A172 (cell line): ENCODE measurements at regions not wholly inside any gene's neighbourhood (a gene's known extent, or its start where the extent isn't known, plus 50 kb on each side); places are given as distances from the start of the nearest gene placed in this dataset.
A peak's percentile ranks its signal among the peaks of the same experiment; 100 is the strongest.
"Not testable (repeated sequence)": the region's sequence is repeated elsewhere in the genome, so short reads cannot be mapped to it uniquely, and the experiment has no call there.

Experiments
- DNase-seq: peaks from one replicate; pipeline ENCODE4 v3.0.0-alpha.2; 2015; ENCODE audit warnings: low spot score

DNA sequence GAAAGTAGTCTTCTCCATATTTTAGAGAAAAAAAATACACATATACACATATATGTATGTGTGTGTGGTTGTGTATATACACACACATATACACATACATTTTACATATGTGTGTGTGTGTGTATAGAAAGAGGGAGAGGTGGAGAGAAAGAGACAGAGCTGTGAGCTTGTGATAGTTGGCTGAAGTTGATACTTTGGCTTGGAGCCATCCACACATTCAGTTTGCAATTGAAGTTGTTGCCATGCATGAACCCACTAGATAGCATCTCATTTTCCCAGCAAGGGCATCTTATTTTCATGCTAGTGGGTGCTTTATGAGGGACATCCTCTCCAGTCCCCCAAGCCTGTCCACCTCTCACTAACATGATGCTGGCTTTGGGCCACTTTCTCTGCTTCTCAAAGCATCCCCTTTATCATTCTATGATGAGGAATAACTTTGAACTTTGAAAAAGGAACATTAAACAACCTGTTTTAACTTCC, 228.6 kb downstream of the ZNF621 start:
- DNase-seq: no peak

DNA sequence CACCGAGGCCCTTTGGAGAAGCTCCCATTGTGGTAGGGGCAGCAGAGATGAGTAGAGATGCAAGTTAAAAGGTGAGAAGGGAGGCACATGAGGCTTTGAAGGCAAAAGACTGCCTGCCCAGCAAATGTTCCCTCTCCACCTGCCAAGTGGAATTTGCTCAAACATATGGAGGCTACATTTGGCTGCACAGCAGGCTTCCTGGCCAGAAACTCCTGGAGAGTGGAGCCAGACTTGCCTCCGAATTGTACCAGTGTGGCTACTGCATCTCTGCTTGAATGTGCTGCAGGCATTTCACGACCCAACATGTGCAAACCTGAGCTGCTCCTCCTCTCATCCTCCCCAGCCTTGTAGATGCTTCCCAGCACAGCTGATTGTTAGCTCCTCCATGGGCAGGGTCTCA, 229.2 kb downstream of the ZNF621 start:
- DNase-seq: no peak

DNA sequence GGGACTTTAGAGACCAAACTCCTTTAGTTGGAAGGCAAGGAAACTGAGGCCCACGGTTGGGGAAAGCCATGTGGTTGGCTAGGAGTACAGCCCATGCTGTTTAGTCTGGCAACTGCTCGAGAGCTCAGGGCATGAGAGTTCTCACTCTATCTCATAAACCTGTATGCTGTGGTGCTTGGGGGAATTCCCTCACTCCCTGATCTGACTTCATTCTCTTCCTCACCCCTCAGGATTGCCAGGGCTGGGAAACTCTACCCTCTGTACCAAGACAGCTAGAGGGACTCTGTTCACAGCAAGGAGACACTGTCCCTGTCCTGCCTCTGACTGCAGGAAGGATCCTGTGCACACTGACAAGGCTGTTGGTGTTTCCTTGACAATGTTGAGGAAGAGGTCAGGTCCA, 230.2 kb downstream of the ZNF621 start:
- DNase-seq: no peak

DNA sequence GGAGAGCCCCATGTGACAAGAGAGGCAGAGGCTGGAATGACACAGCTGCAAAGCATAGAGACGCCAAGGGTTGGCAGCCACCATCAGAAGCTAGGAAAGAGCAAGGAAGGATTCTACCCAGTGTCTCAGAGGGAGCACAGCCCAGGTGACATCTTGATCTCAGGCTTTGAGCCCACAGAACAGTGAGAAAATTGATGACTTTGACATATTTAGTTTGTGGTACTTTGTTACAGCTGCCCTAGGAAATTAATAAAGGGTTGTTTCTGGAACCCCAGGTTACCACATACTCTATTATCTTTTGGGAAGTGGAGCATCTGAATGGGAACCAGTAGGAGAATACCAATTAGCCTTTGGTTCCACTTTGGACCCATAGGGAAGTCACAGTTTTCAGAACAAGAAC, 231.7 kb downstream of the ZNF621 start:
- no peak for DNase-seq

DNA sequence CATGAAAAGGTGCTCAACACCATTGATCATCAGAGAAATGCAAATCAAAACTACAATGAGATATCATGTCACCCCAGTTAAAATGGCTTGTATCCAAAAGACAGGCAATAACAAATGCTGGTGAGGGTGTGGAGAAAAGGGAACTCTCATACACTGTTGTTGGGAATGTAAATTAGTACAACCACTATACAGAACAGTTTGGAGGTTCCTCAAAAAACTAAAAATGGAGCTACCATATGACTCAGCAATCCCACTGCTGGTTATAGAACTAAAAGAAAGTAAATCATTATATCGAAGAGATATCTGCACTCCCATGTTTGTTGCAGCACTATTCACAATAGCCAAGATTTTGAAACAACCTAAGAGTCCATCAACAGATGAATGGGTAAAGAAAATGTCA, 238.0 kb downstream of the ZNF621 start:
- DNase-seq: not testable (repeated sequence)

DNA sequence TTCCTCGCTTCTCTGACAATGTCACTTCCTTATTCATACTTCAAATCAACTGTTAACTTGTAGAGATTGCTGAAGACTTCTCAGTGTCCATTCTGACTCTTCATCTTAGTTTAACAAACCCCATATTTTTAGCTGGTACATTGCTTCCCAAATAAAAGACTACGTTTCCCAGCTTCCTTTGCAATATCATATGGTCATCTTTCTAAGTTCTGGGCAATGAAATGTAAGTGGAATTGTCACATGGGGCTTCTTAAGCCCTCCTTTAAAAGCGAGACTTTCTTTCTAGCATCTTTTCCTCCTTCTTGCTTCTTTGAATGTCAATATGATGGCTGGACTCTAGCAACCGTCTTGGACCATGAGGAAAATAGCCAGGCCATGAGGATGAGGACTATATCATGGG, 239.0 kb downstream of the ZNF621 start:
- DNase-seq: no peak

DNA sequence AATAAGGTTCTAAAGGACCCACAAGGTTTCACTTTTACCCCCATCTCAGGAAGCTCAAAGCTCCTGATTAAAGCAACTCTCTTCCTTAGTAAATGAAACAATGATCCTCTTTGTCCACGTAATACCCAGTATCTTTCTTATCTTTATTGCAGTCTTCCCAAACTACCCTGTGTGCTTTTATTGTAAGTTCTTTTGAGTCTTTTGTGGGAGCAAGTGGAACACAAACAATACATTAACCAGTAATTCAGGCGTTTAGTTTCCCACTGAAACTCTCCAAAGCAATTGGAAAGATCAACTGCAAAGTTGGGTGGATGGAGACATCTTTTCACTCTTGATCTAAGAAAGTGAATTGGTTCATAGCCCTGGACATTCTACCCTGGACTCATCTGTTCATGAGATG, 240.0 kb downstream of the ZNF621 start:
- no peak for DNase-seq

DNA sequence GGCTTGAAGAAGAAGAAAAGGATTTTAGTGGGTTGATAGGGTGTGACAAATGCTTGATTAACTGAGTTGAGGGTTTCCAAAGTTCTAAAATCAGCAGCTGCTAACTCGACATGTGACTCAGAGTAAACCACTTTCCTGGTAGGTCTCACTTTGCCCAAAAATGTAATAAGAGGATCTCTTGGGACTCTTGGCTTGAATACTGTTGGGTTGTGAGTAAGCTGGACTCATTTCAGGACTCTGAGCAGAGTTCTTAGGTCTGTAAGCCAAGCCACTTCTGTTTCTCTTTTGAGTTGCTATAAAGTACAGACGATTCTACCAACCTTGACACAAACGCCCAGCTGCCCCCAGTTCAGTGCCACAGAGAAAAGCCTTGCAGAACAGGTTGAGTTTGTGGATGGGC, 241.1 kb downstream of the ZNF621 start:
- DNase-seq: no peak

DNA sequence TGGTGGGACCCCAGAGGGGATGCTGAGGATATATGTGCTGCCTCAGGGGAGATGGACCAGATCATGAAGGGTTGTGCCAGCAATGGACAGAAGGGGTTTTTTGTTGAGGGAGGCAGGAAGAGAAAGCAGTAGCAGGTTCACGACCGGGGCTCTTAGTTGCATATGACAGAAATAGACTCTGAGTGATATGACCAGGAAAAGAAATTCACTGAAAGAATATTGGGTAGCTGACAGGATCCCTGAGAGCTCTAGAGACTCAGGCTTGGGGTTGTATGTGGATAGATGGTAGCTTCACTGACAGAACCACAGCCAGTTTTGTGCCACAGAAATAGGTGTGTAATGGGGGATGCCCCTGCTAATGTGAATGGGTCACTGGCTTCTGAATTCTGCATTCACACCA, 241.6 kb downstream of the ZNF621 start:
- no peak for DNase-seq

DNA sequence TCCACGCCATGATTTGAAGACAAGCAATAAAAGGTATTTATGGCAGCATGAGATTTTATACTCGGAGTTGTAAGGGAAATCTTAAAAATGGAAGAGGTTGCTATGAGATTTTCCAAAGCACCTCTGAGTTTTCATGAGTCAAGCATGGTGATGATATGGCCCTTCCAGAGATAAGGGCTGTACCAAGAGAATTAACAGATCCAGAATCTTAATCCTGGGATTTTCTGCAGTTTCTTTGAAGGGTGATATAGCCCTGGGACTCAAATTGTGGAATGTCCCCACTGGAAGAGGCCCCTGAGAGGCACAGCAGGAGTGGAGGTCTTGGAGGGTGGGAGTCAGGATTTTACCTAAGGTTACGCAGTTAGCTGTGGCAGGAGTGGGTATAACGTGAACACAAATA, 243.3 kb downstream of the ZNF621 start:
- DNase-seq: no peak

DNA sequence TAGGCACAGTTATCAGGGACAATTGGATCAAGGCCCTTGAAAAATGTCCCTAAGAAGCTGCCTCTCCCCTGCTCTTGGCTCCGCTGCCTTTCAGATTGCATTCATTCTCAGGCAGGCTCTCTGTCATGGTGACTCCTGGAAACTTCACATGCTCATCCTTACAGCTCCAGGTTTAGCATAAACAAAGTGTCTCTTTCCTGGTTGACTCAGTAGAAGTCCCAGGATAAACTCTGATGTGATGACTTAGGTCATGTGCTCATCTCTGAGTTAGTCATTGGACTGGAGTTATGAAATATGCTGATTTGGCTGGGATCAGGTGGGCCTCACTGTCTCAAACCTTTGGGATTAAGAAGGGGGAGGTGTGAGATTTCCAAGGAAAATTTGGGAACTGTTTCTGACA, 243.8 kb downstream of the ZNF621 start:
- no peak for DNase-seq

DNA sequence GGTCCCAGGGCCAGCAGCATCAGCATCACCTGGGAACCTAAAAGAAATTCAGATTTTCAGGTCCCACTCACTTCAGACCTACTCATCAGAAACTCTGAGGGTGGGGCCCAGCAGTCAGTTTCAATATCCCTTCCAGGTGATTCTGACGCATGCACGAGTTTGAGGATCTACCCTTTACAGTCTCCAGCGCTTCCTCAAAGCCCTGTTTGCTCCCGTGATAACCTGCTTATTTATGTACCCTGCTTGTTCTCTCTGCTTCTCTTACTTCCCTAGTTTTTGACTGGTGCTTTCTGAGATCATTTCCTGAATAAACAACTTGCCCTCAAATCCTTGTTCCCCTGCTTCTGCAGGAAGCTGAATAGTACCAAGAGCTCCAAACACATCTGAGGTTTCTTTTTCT, 245.3 kb downstream of the ZNF621 start:
- no peak for DNase-seq

DNA sequence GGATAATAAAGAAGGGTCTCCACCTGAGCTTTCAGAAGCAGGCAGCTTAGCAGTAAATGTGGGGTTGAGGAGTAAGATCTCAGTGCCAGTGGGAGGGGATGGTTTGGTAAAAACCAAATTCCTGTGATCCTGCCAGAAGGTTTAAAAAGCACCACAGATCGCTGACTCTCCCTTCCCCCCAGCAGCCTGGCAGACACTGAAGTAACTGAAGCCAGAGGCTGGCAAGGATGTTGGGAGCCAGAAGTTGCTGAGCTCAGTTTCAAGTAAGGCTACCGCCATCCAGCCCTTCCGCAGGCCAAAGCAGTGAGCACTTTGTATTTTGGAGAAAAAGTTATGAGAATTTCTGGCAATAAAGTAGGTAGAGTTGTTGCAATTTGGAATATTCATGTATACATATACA, 246.4 kb downstream of the ZNF621 start:
- DNase-seq: no peak

DNA sequence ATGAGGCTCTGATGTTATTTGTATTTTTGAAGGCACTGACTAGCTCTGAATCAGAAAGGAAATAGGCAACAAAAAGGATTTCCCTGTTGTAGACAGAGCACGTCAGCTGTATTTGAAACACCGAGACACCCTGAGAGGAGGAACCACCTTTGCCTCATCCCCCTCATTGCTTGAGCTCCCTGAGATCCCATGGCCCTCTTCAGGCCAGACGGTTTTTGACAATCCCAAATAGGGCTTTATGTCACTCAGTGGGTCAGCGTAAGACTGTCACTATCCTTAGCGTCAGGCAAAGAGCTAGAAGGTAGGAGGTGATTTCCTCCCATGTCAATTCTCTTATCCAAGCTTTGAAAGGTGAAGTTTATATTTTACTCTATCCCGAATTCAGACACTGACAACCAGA, 254.3 kb downstream of the ZNF621 start:
- DNase-seq: no peak

DNA sequence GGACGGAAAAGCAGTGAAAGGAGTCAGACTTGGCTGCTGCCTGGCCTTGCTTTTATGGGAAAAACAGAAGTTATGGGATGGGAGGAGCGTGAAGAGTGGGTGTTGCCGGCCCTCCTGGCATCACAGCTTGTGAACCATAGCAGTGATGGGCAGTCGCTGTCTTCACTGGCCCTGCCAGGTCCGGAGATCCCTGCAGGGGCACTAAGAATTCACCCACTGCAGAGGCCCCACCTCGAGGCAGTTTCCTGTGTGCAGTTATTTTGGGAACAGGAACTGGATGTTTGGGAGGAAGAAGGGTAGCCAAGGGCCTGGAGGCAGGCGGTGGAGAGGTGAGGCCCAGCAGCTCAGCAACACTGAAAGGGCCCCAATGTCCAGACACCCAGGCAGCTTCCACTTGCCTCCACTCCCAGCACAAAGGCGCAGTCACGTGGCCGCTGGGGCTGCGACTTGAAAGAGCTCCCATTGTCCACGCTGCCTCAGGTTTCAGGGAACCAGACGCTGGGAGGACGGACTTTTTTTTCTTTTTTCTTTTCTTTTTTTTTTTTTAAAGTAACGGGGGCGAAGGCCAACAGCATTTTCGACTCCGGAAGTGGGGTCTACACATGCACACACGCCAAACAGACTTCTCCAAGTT, 255.6 kb downstream of the ZNF621 start:
- no peak for DNase-seq

DNA sequence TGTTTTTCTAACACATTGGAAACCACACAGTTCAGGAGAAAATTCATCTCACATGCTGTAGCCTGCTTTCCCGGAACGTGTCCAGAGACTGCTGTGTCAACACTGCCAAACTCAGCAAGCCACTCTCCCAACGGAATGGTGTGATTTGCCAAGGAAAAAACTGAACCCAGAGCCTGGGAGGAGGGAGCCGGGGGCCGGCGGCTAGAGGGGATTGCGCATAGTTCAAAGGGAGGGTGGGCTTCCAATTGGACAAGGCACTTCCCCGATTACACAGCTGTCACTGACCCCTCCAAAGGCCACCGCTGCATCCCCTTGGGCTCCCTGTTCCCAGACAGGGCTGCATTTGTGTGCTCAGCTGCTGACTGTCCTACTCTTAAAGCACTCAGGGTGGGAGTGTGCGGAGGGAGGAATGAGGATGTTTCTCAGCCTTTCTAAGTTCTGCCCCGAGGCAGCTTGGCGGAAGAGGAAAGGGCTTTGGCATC, 256.2 kb downstream of the ZNF621 start:
- DNase-seq: no peak

DNA sequence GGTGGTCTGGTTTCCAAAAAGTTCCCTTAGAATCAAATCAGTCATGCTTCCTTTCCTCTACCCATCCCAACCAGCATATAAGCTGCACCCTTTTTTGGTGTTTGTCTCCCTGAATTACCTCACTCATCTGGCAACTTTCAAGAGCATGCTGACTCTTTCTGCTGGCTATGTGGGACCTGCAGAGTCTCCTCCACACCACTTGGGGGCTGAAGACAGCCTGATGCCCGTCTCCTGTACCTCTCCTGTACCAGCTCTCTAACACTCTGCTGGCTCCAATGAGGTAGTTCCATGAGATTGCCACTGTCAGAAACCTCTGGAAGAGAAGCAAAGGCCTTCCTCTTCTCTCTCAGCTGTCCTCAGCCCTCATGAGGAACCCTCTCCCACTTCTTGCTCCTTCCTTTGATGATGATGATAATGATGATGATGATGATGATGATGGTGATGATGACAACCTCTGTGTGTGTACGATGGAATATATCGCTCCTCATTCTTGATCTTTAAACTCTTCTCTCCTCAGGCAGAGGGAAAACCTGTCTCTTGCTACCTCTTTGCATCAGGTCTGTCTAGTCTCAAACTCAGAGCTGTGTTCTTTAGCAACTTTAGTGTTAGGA, 257.5 kb downstream of the ZNF621 start:
- DNase-seq: no peak

DNA sequence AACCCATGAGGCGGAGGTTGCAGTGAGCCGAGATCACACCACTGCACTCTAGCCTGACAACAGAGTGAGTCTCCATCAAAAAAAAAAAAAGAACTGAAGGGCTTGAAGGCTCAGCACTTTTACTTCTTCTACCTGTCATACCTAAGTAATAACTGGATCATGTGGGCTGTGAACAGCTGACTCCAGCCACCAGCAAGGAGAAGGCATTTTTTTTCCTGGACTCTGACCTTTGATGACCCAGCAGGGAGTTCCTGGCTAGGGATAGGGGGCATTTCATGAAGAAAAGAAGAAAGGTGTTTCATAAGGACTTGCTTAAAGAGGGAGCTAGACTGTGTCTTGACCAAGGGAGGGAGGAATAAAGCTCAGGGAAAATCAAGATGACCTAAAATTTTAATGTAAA, 266.0 kb downstream of the ZNF621 start:
- DNase-seq: no peak

DNA sequence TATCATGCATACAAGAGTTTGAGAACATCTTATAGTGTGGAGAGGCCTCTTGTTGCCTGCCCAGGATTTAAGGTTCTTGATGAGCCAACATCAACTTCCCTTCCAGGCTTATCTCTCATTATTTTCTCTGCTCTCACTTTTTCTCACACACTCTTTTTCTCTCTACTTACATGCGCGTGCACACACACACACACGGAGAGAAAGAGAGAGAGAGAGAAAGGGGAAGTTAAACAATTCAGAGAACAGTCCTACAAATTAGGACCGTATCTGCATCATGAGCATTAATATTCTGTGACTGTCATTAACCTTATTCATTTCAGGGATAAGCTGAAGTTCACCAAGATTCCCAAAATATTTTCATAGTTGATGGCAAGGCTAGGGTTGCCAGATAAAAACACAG, 269.0 kb downstream of the ZNF621 start:
- DNase-seq: no peak

DNA sequence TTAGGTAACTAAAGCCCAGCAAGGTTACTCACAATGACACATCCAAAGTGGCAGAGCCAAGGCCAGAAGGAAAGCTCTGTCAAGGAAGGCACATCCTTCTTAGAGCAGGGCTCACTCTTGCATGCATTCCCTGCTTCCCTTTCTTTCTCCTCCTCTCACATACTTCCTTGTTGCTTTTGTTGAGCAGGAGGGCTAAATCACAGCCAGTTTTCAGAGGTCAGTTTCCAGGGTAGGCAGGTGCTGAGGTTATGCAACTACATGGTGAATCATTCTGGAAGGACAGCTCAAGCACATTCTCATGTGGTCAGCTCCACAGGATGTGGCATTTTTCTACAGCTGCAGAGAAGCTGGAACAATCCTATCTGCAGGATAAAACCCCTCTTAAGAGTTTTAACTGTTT, 275.6 kb downstream of the ZNF621 start:
- peak; percentile 92 for DNase-seq

DNA sequence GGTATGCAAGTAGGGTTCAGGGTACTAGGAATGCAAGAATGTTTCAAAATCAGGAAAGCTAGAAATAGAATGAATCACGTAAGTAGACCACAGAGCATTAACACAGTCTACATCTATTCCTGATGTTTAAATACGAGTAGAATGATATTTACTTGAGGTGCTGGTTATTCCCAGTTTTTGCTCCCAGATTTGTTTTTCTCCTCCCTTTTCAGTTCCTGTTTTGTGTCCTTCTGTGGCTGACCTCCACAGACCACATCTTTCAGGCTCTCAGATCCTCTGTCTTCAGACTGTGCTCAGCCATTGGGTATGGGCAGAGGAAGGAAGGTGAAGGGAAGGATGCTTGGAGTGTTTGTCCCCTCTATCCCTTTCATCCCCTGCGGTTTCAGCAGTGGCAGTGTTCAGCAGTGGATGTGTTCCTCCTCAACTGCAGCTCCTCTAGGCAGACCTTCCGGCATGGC, 276.6 kb downstream of the ZNF621 start:
- DNase-seq: peak; percentile 14

DNA sequence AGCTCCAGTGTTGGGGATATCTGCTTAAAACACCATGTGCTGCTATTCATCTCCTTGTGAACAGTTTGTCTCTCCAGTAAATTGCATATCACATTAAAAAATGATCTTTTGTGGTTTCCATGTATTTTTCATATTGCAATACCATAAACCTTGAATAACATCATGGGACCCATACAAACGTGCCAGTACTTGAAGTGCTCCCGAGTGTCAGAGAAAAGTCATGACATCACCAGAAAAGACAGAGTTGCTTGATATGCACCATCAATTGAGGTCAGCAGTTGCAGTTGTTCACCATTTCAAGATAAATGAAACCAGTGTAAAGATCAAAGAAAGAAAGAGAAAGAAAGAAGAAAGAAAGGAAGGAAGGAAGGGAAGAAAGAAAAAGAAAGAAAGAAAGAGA, 278.6 kb downstream of the ZNF621 start:
- DNase-seq: no peak

DNA sequence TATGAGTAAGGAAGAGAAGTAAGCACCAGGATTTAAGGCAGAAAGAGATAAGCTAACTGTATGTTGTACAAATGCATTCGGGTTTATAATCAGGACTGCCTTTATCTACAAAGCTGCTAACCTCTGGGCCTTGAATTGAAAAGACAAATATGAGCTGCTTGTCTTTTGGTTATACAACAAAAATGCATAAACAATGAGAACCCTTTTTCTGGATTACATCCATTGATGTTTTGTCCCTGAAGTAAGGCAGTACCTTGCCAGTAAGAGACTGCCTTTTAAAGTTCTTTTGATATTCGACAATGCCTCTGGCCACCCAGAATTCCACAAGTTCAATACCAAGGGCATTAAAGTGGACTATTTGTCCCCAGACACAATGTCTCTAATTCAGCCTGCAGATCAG, 280.7 kb downstream of the ZNF621 start:
- DNase-seq: no peak

DNA sequence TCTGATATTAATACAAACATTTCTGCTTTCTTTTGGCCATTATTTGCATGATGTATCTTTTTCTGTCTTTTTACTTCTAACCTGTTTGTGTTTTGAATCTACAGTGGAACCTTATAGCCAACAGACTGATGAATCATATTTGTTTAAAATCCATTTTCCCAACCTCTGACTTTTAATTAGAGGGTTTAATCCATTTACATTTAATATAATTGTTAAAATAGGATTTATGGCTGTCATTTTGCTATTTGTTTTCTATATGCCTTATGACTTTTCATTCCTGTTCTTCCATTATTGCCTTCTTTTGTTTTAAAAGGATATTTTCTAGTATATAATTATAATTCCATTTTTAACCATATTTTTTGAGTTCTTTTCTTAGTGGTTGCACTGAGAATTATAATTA, 286.1 kb downstream of the ZNF621 start:
- DNase-seq: no peak
